Tibial artery (tissue), 4 donors: ENCODE measurements at regions not wholly inside any gene's neighbourhood (a gene's known extent, or its start where the extent isn't known, plus 50 kb on each side); places are given as distances from the start of the nearest gene placed in this dataset.

ENCODE experiments used
- DNase-seq, 2 donors: peaks; one replicate each; pipeline ENCODE4 v3.0.0-alpha.2; 2019
- H3K27ac ChIP-seq, 2 donors: fragments of 200-600 bp; sonication (generic) in 1 of 2; 1 replicate in 1 of 2; 2 replicates in 1 of 2; pipeline ENCODE4 v1.5.1; 2018 to 2019; ENCODE audit warnings: mild to moderate bottlenecking in 1 of 2
- H3K27me3 ChIP-seq, 2 donors: fragments of 200-600 bp; sonication (generic) in 1 of 2; one replicate each; pipeline versions ENCODE4 v1.5.1 to v1.6.0; 2016 to 2019
- H3K36me3 ChIP-seq, 3 donors: fragments of 200-600 bp; sonication (generic) in 2 of 3; one replicate each; pipeline ENCODE4 v1.5.1; 2016 to 2019; ENCODE audit warnings: mild to moderate bottlenecking in 2 of 3
- H3K4me1 ChIP-seq, 4 donors: fragments of 200-600 bp; sonication (generic) in 2 of 4; 1 replicate in 3 of 4; 2 replicates in 1 of 4; pipeline ENCODE4 v1.5.1; 2016 to 2019
- H3K4me3 ChIP-seq, 2 donors: fragments of 200-600 bp; sonication (generic) in 1 of 2; 1 replicate in 1 of 2; 2 replicates in 1 of 2; pipeline ENCODE4 v1.5.1; 2018 to 2019; ENCODE audit warnings: mild to moderate bottlenecking in 2 of 2
- H3K9me3 ChIP-seq, 3 donors: fragments of 200-600 bp; sonication (generic) in 1 of 3; one replicate each; pipeline ENCODE4 v1.5.1; 2016 to 2019
- intact Hi-C: fragments of 100-400 bp; cut with DNase I; formaldehyde crosslinking; loops from one replicate; pipeline ENCODE4 v1.15.0; 2023; ENCODE audit warnings: low total_unique reads
- TF ChIP-seq, protein P1 (sequence below), 2 experiments: fragments of 200-600 bp in 1 of 2; fragments of 450-650 bp in 1 of 2; IDR thresholded peaks; one replicate each; pipeline ENCODE4 v1.5.1; 2017 to 2019; ENCODE audit warnings: antibody characterized with exemption in 2 of 2, mild to moderate bottlenecking in 1 of 2, moderate library complexity in 1 of 2

DNA sequence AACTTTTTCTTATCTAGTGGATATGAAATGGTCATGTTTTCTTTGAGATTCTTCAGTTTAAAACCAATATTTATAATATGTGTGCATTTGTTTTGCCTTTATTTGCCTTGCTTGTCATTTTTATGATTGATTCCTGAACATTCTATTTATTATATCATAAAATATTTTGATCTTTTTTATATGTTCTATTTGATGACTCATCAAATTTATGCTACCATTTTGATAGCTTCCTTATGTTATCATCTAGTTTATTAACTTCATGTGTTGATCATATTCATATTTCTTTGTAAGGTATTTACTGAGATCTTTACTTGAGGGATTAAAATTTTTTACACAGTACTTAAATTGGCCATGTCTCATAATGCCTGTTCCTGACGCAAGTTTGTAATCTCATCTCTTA is 1650.0 kb downstream of the AMY1C start:
- Histone ChIP-seq H3K4me3 (no peak overlapping the region), H3K36me3 (no peaks in the 10 kb centered on the region), H3K27me3 (no peaks in the 10 kb centered on the region), H3K4me1 (no peaks in the 10 kb centered on the region), H3K9me3 (peaks cover 0 to 4% (median 0%) of the 10 kb centered on the region in 3 donors), H3K27ac (no peak overlapping the region)
- intact Hi-C loops = no loop called here
- no peak for DNase-seq
- TF ChIP-seq, protein P1, sequence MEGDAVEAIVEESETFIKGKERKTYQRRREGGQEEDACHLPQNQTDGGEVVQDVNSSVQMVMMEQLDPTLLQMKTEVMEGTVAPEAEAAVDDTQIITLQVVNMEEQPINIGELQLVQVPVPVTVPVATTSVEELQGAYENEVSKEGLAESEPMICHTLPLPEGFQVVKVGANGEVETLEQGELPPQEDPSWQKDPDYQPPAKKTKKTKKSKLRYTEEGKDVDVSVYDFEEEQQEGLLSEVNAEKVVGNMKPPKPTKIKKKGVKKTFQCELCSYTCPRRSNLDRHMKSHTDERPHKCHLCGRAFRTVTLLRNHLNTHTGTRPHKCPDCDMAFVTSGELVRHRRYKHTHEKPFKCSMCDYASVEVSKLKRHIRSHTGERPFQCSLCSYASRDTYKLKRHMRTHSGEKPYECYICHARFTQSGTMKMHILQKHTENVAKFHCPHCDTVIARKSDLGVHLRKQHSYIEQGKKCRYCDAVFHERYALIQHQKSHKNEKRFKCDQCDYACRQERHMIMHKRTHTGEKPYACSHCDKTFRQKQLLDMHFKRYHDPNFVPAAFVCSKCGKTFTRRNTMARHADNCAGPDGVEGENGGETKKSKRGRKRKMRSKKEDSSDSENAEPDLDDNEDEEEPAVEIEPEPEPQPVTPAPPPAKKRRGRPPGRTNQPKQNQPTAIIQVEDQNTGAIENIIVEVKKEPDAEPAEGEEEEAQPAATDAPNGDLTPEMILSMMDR (IDR thresholded peaks at IDR 0.05) = no peak

DNA sequence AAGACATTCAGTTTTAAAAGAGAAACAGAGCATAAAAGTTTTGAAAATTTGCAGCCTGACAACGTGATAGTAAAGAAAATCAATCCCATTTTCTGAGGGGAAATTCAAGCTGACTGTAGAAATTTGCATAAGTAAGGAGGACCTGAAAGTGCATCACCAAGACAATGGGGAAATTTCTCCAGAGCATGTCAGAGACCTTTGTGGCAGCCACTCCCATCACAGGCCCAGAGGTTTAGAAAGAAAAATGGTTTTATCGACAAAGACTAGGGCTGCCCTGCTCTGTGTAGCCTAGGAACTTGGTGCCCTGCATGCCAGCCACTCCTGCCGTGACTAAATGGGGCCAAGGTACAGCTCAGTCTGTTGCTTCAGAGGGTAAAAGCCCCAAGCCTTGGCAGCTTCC is 1640.2 kb upstream of the PRMT6 start:
- no peak for DNase-seq
- intact Hi-C loops = no loop called here
- Histone ChIP-seq H3K36me3 (no peaks in the 10 kb centered on the region), H3K27ac (no peak overlapping the region), H3K27me3 (no peaks in the 10 kb centered on the region), H3K4me3 (no peak overlapping the region), H3K9me3 (peaks cover 0 to 5% (median 0%) of the 10 kb centered on the region in 3 donors), H3K4me1 (no peaks in the 10 kb centered on the region)
- TF ChIP-seq, protein P1 (IDR thresholded peaks at IDR 0.05) = no peak

DNA sequence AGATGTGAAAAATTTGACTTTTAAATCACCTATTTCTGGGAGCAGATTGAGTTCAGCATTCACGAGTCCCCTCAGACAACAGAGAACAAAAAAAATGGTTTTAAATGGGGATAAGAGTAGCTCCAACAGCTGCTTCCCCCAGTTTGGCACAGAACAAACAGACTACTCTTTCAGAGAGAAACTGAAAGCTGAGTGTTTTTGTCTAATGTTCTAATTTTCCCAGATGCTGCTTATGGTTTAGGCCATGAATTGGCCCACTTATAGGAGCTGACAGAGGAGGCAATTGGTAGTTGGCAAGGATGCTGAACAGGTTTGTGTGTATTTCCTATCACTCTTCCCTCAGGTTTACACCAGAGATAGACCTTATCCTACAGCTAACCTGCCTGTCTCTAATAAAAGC is 1637.4 kb upstream of the PRMT6 start:
- Histone ChIP-seq H3K27me3 (no peaks in the 10 kb centered on the region), H3K4me1 (no peaks in the 10 kb centered on the region), H3K27ac (no peak overlapping the region), H3K36me3 (no peaks in the 10 kb centered on the region), H3K4me3 (no peak overlapping the region), H3K9me3 (no peaks in the 10 kb centered on the region)
- TF ChIP-seq, protein P1 (IDR thresholded peaks at IDR 0.05) = no peak
- intact Hi-C loops = no loop called here
- no peak for DNase-seq

DNA sequence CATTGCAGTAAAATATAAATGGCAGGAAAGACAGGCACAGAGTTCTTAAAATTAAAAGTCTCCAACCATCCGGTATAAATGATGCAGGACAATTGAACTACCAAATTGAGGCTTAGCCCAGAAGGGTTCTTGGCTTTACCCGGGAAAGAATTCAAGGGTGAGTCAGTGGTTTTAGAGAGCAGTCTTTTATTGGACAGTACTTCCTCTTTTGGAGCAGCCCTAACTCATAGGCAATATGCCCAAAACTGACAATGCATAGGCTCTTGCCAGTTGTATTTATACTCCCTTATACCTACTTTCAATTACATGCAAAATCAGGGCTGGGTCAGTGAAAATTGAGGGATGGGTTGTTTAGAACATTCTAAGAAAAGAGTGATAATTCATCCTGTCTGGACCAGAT is 1628.9 kb upstream of the PRMT6 start:
- Histone ChIP-seq H3K27ac (no peak overlapping the region), H3K4me3 (no peak overlapping the region), H3K9me3 (no peaks in the 10 kb centered on the region), H3K27me3 (no peaks in the 10 kb centered on the region), H3K4me1 (no peaks in the 10 kb centered on the region), H3K36me3 (no peaks in the 10 kb centered on the region)
- intact Hi-C loops = no loop called here
- TF ChIP-seq, protein P1 (IDR thresholded peaks at IDR 0.05) = no peak
- no peak for DNase-seq

DNA sequence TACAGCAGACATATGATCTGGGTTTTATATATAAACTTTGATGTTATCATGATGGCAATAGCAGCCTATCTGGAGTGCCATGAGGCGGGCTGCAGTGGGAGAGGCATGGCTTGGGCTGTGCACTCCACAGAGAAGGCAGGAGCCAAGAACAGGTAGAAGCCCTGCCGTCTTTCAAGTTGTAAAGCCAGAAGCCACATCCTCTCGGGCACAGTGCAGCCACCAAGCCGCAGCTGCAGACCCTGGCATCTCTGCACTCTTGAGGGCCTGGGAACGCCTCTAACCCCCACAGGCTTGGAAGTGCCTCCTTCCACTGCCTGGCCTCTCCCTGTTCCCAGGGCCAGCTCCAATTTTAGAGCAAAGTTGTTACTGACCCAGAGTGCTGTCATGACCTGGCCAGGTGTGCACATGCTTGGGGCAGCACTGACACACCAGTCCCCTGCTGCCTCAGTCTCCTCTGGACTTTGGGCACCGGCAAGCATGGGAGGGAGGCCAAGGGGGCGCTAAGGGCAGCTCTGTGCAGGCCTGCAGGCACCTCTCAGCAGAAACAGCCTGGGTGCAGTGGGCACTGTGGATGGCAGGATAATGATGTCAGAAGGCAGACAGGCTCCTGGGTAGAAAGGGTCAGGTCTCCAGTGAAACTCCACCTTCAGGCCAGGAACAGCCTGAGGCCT is 1619.8 kb upstream of the PRMT6 start:
- Histone ChIP-seq H3K27me3 (no peaks in the 10 kb centered on the region), H3K4me1 (no peaks in the 10 kb centered on the region), H3K36me3 (no peaks in the 10 kb centered on the region), H3K27ac (no peak overlapping the region), H3K9me3 (no peaks in the 10 kb centered on the region), H3K4me3 (no peak overlapping the region)
- DNase-seq = no peak
- intact Hi-C loops = no loop called here
- TF ChIP-seq, protein P1 (IDR thresholded peaks at IDR 0.05) = no peak

DNA sequence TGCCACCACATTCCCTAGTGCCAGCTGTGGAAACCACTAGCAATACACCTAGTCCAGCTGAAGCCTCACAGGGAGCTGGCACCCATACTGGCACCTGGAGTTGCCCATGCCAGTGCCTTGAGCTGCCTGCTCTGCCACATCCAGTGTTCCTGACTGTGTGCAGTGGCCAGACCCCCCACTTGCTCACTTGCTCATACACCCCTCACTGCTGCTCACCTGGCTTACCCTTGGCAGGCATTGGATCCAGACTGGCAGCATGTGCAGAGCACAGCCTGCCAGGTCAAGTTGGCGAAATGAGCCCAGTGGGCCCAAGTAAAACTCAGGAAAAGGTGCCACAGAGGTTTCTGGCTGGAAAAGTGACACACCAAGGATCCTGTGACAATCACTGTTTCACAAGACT is 1618.6 kb upstream of the PRMT6 start:
- intact Hi-C loops = no loop called here
- Histone ChIP-seq H3K27ac (no peak overlapping the region), H3K9me3 (no peaks in the 10 kb centered on the region), H3K27me3 (no peaks in the 10 kb centered on the region), H3K4me1 (no peaks in the 10 kb centered on the region), H3K36me3 (no peaks in the 10 kb centered on the region), H3K4me3 (no peak overlapping the region)
- TF ChIP-seq, protein P1 (IDR thresholded peaks at IDR 0.05) = no peak
- no peak for DNase-seq
